Mesenchymal stem cell (in vitro differentiated cells and primary cell): ENCODE measurements at regions not wholly inside any gene's neighbourhood (a gene's known extent, or its start where the extent isn't known, plus 50 kb on each side); places are given as distances from the start of the nearest gene placed in this dataset.
A peak's percentile ranks its signal among the peaks of the same experiment; 100 is the strongest.

Experiments used
- DNase-seq: peaks from one replicate; pipeline ENCODE4 v3.0.0-alpha.2; 2013
- H2AFZ ChIP-seq: one replicate; pipeline ENCODE4 v1.6.1; 2013; ENCODE audit warnings: low read depth, mild to moderate bottlenecking, control low read depth, inconsistent platforms, low read length, moderate library complexity
- H2AK5ac ChIP-seq: 2 replicates; pipeline ENCODE4 v1.6.1; 2013; ENCODE audit warnings: low read length, moderate library complexity, mild to moderate bottlenecking, inconsistent platforms; ENCODE audit not compliant: severe bottlenecking
- H2BK120ac ChIP-seq: one replicate; pipeline ENCODE4 v1.6.1; 2013; ENCODE audit warnings: low read depth, mild to moderate bottlenecking, inconsistent platforms, low read length, moderate library complexity
- H2BK12ac ChIP-seq, 2 experiments: one replicate each; pipeline ENCODE4 v1.6.1; 2013; ENCODE audit warnings: inconsistent platforms in 2 of 2, low read length in 2 of 2, mild to moderate bottlenecking in 2 of 2, moderate library complexity in 2 of 2, control low read depth in 1 of 2
- H2BK15ac ChIP-seq: one replicate; pipeline ENCODE4 v1.6.1; 2013; ENCODE audit warnings: mild to moderate bottlenecking, low read depth, inconsistent platforms; ENCODE audit not compliant: poor library complexity, severe bottlenecking
- H2BK5ac ChIP-seq: 2 replicates; pipeline ENCODE4 v1.6.1; 2013; ENCODE audit warnings: low read depth, mild to moderate bottlenecking, low read length, control low read depth, inconsistent platforms; ENCODE audit not compliant: poor library complexity, severe bottlenecking
- H3K14ac ChIP-seq, 2 experiments: one replicate each; pipeline ENCODE4 v1.6.1; 2013; ENCODE audit warnings: inconsistent platforms in 2 of 2, low read length in 2 of 2, control low read depth in 1 of 2, mild to moderate bottlenecking in 1 of 2, moderate library complexity in 1 of 2
- H3K18ac ChIP-seq, 2 experiments: one replicate each; pipeline ENCODE4 v1.6.1; 2013; ENCODE audit warnings: inconsistent platforms in 2 of 2, low read length in 2 of 2, control low read depth in 1 of 2, low read depth in 1 of 2, mild to moderate bottlenecking in 1 of 2
- H3K23ac ChIP-seq, 2 experiments: one replicate each; pipeline ENCODE4 v1.6.1; 2013; ENCODE audit warnings: inconsistent platforms in 2 of 2, low read length in 2 of 2, mild to moderate bottlenecking in 2 of 2, moderate library complexity in 2 of 2, control low read depth in 1 of 2
- H3K27ac ChIP-seq: 2 replicates; pipeline ENCODE4 v1.5.1; 2013; ENCODE audit warnings: mild to moderate bottlenecking, moderate library complexity, low read length, control low read depth, inconsistent platforms; ENCODE audit not compliant: poor library complexity, severe bottlenecking
- H3K27me3 ChIP-seq, 2 experiments: 2 replicates each; pipeline versions ENCODE4 v1.6.1 to v1.7.0; 2013; ENCODE audit warnings: low read length in 2 of 2, mild to moderate bottlenecking in 2 of 2, moderate library complexity in 2 of 2, control low read depth in 1 of 2, inconsistent platforms in 1 of 2; ENCODE audit not compliant: control insufficient read depth in 1 of 2, insufficient read depth in 1 of 2
- H3K36me3 ChIP-seq, 2 experiments: 2 replicates each; pipeline versions ENCODE4 v1.6.1 to v1.7.0; 2013; ENCODE audit warnings: low read length in 2 of 2, control low read depth in 1 of 2, inconsistent platforms in 1 of 2, low read depth in 1 of 2, mild to moderate bottlenecking in 1 of 2; ENCODE audit not compliant: insufficient read depth in 2 of 2, control insufficient read depth in 1 of 2
- H3K4ac ChIP-seq, 2 experiments: one replicate each; pipeline ENCODE4 v1.6.1; 2013; ENCODE audit warnings: inconsistent platforms in 2 of 2, low read length in 2 of 2, mild to moderate bottlenecking in 2 of 2, moderate library complexity in 2 of 2, control low read depth in 1 of 2, low read depth in 1 of 2
- H3K4me1 ChIP-seq: 2 replicates; pipeline ENCODE4 v1.6.1; 2013; ENCODE audit warnings: low read depth, low read length, control low read depth; ENCODE audit not compliant: control insufficient read depth, insufficient read depth
- H3K4me2 ChIP-seq: 2 replicates; pipeline ENCODE4 v1.6.1; 2013; ENCODE audit warnings: low read length, mild to moderate bottlenecking, inconsistent platforms; ENCODE audit not compliant: poor library complexity, severe bottlenecking
- H3K4me3 ChIP-seq, 2 experiments: 2 replicates each; pipeline versions ENCODE4 v1.5.1 to v1.7.0; 2013; ENCODE audit warnings: low read length in 2 of 2, mild to moderate bottlenecking in 2 of 2, control low read depth in 1 of 2, low read depth in 1 of 2; ENCODE audit not compliant: insufficient read depth in 1 of 2
- H3K79me1 ChIP-seq: replicated peaks from 2 replicates; pipeline ENCODE4 v1.6.1; 2013; ENCODE audit warnings: mild to moderate bottlenecking, control low read depth, low read length, inconsistent platforms; ENCODE audit not compliant: poor library complexity, severe bottlenecking
- H3K9ac ChIP-seq: 2 replicates; pipeline ENCODE4 v1.7.0; 2013; ENCODE audit warnings: mild to moderate bottlenecking, low read length, moderate library complexity
- H3K9me3 ChIP-seq: 2 replicates; pipeline ENCODE4 v1.7.0; 2013; ENCODE audit warnings: mild to moderate bottlenecking, low read length; ENCODE audit not compliant: control insufficient read depth
- H4K8ac ChIP-seq: one replicate; pipeline ENCODE4 v1.6.1; 2013; ENCODE audit warnings: inconsistent platforms, mild to moderate bottlenecking, low read length, moderate library complexity
- H4K91ac ChIP-seq: one replicate; pipeline ENCODE4 v1.6.1; 2013; ENCODE audit warnings: mild to moderate bottlenecking, low read length, inconsistent platforms
- WGBS: methylation state at CpG from one replicate; pipeline ENCODE4 v1.1.7; 2013; ENCODE audit warnings: mixed read lengths; 5-methylcytosine and 5-hydroxymethylcytosine counted together

GRCh38 chr12:25054076-25054782, 105.3 kb upstream of the BCAT1 start:
- H3K18ac ChIP-seq: no peak overlapping the region
- H4K8ac ChIP-seq: no peak overlapping the region
- H3K9me3 ChIP-seq: no peaks in the 10 kb centered on the region
- no peaks in the 10 kb centered on the region for H3K36me3 ChIP-seq
- H4K91ac ChIP-seq: no peak overlapping the region
- H2AK5ac ChIP-seq: no peak overlapping the region
- 86% methylated on average over 4 of the region's 4 CpGs for WGBS
- H3K4ac ChIP-seq: no peak overlapping the region
- no peak overlapping the region for H3K4me2 ChIP-seq
- no peaks in the 10 kb centered on the region for H3K79me1 ChIP-seq
- no peak overlapping the region for H3K4me3 ChIP-seq
- no peak overlapping the region for H2BK5ac ChIP-seq
- H3K23ac ChIP-seq: no peak overlapping the region
- no peak overlapping the region for H2BK15ac ChIP-seq
- no peak overlapping the region for H3K14ac ChIP-seq
- H3K4me1 ChIP-seq: peaks cover 1% of the 10 kb centered on the region
- no peaks in the 10 kb centered on the region for H3K27me3 ChIP-seq
- no peak overlapping the region for H2BK12ac ChIP-seq
- H3K9ac ChIP-seq: no peak overlapping the region
- no peak overlapping the region for H2BK120ac ChIP-seq
- H3K27ac ChIP-seq: peak overlapping the region; percentile 45
- H2AFZ ChIP-seq: no peak overlapping the region
- DNase-seq: no peak

GRCh38 chr12:25052914-25053211, 104.0 kb upstream of the BCAT1 start:
- no CpG with 5 or more reads among the region's 1 CpG for WGBS
- Histone ChIP-seq H2BK120ac (no peak overlapping the region), H3K14ac (no peak overlapping the region), H3K18ac (no peak overlapping the region), H3K23ac (no peak overlapping the region), H4K8ac (no peak overlapping the region), H3K9me3 (no peaks in the 10 kb centered on the region), H3K79me1 (no peaks in the 10 kb centered on the region), H2AFZ (no peak overlapping the region), H2AK5ac (no peak overlapping the region), H2BK5ac (no peak overlapping the region), H3K9ac (no peak overlapping the region), H2BK12ac (no peak overlapping the region), H2BK15ac (no peak overlapping the region), H3K27me3 (no peaks in the 10 kb centered on the region), H4K91ac (no peak overlapping the region), H3K36me3 (no peaks in the 10 kb centered on the region), H3K4ac (no peak overlapping the region), H3K4me3 (no peak overlapping the region), H3K4me2 (no peak overlapping the region), H3K27ac (no peak overlapping the region), H3K4me1 (peaks cover 1% of the 10 kb centered on the region)
- DNase-seq: no peak

- Histone ChIP-seq H3K79me1 (no peaks in the 10 kb centered on the region), H3K4me3 (no peak overlapping the region), H3K9me3 (peaks cover 5% of the 10 kb centered on the region), H3K14ac (no peak overlapping the region), H4K91ac (no peak overlapping the region), H2BK5ac (no peak overlapping the region), H2AK5ac (no peak overlapping the region), H3K27ac (no peak overlapping the region), H3K4me1 (peaks cover 1% of the 10 kb centered on the region), H3K18ac (no peak overlapping the region), H4K8ac (no peak overlapping the region), H3K9ac (no peak overlapping the region), H2BK15ac (no peak overlapping the region), H3K36me3 (no peaks in the 10 kb centered on the region), H3K27me3 (no peaks in the 10 kb centered on the region), H3K4me2 (no peak overlapping the region), H2BK120ac (no peak overlapping the region), H2AFZ (peak overlapping the region; percentile 2), H2BK12ac (no peak overlapping the region), H3K4ac (no peak overlapping the region), H3K23ac (no peak overlapping the region)
- DNase-seq: no peak
- 84% methylated on average over 11 of the region's 11 CpGs for WGBS
Measured at GRCh38 chr12:25052196-25052913, 103.5 kb upstream of the BCAT1 start.

- Histone ChIP-seq H3K4ac (no peak overlapping the region), H3K9ac (no peak overlapping the region), H3K36me3 (no peaks in the 10 kb centered on the region), H3K4me2 (no peak overlapping the region), H3K9me3 (peaks cover 11% of the 10 kb centered on the region), H3K4me1 (peaks cover 1% of the 10 kb centered on the region), H2BK5ac (no peak overlapping the region), H4K91ac (no peak overlapping the region), H3K18ac (no peak overlapping the region), H3K14ac (no peak overlapping the region), H3K27me3 (no peaks in the 10 kb centered on the region), H2AFZ (no peak overlapping the region), H4K8ac (no peak overlapping the region), H2BK15ac (no peak overlapping the region), H3K27ac (no peak overlapping the region), H2AK5ac (no peak overlapping the region), H3K23ac (no peak overlapping the region), H3K4me3 (no peak overlapping the region), H2BK120ac (no peak overlapping the region), H3K79me1 (no peaks in the 10 kb centered on the region), H2BK12ac (no peak overlapping the region)
- WGBS: 73% methylated on average over 3 of the region's 5 CpGs
- DNase-seq: no peak
Measured at GRCh38 chr12:25051656-25052195, 102.8 kb upstream of the BCAT1 start.
